ENCODE measurements at regions not wholly inside any gene's neighbourhood (a gene's known extent, or its start where the extent isn't known, plus 50 kb on each side); places are given as distances from the start of the nearest gene placed in this dataset.

DNA sequence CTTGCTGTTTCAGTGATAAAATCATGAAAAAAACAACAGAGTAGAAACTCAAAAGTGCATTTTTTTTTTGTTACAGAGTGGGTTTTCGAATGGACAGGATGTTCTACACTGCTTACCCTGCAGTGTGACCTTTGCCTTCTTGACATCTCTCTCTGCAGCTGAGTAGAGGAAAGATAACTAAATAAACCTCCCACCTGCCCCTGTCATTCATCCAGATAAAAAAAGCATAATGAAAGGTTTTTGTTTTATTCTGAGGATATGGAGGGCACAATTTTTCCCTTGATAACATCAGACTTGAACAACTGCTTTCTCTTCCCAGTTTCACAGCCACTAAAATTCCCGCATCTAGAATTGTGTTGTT is 193.6 kb upstream of the FOXQ1 start:
- DNase-seq (ENCODE audit: low spot score) = no peak

DNA sequence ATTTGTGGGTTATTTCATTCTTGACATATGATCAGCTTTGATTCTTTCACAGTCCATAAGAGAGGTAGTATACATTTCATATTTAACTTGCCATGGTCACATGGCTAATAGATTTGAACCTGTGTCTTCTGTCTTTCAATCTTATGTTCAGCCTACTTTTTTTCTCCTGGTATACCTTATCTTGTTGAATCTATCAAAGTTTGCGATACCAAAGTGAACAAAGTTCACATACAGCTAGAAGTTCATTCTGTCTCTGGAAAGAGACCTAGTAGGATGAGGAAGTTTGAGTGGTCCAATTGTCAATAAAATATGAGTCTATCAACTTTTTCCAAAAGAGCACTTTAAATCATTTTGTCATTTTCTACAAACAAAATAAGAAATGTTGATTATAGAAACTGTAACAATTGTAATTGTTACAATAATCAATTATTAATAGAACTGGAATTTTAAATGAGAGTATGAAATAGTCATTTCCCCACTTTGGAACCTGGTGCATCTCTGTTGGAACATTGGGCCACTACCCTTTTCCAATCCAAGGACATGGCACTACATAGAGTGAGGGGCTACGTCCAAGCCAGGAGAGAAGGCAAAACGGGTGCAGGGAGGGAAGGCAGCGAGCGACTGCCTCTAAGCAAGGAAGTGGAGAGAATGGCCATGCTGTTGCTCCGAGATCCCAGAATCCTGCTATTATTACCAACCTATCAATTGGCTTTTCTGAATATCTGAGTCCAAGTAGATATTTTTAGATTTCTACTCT is 194.2 kb upstream of the FOXQ1 start:
- no peak for DNase-seq (ENCODE audit: low spot score)

DNA sequence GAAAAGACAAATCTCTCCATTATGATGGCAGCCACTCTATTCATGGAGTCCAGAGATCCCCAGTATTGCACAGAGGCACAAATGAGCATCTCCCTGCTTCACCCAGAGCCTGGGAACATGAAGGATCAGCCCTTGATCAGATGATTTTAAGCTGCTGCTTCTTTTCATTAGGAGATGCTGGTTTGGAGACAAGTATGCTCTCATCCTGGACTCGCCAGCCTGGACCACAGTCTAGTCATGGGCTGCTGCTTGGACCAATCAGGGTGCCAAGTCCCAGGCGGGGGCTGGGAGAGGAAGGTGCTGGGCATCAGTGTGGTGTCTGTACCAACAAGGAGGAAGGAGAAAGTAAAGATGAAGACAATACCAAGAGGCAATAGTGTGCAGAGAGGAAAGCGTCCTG is 195.7 kb upstream of the FOXQ1 start:
- no peak for DNase-seq (ENCODE audit: low spot score)

DNA sequence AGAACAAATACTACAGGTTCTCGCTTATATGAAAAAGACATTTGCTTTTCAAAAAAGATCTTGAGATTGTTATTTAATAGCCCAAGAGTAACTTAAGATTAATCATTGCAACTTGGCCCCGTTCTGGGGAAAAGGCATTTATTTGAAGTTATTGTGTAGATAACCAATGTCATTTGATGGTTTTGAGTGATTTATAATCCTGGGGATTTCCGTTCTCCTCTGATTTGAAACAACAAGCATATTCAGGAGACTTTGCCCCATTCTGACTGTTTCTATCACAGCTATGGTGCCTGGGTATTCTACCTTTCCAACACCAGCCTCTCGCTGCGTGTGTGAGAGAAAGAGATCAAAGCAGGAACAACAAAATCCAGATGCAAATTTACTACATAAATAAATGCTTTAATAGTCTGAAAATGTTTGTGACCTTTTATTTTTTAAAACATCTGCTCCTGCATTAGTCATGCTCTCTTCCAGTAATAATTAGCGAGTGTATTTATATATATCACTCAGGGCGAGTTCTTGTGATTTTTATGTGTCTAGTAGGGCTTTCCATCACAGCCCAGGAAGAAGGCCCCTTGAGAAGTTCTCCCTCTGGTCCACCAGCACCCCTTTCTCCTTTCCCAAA is 197.9 kb upstream of the FOXQ1 start:
- no peak for DNase-seq (ENCODE audit: low spot score)

DNA sequence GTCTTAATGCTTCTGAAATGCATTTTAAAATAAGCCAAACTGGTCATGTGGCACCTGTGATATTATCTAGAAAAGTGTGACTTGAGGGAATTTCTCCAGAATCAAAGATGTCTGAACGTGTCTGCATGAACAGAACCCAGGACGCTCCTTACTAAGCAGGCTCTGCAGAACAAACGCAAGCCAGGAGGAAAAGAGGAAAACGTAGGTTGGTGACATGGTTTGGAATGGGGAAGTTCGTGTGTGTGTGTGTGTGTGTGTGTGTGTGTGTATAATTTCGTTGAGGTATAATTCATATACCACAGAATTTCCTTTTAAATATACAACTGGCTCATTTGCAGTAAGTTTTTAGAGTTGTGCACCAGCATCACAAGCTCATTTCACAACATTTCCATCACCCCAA is 200.5 kb upstream of the FOXQ1 start:
- no peak for DNase-seq (ENCODE audit: low spot score)

DNA sequence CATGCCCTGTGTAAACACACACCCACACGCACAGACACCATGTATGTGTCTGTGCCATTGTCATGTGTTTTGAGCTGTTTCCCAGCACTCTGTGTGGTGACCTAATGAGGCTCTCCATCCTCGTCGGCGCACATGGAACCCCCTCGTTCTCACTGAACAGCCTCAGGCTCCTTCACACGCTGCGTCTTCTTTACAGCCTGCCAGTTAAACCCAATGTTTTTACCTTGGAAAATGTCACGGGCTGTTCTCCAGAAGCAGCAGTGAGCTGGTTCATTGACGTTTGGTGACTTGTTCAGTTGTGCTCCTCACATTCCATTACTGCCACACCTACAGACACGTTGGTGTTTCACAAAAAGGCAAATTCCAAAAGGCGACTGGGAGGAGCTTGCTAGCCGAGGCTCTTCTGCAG is 201.0 kb upstream of the FOXQ1 start:
- no peak for DNase-seq (ENCODE audit: low spot score)

DNA sequence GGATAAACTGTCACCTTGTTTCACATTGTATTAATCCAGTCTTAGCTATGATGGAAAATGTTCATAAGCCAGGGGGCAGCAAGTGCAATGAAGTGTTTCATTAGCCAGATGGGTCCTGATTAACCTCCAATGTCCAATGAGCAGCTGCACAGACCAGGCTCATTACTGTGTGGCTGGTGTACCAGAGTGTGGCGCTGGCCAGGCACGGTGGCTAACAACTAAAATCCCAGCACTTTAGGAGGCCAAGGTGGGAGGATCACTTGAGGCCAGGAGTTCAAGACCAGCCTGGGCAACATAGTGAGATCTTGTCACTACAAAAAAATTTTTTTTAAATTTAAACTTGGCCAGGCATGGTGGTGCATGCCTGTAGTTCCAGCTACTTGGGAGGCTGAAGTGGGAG is 201.7 kb upstream of the FOXQ1 start:
- DNase-seq (ENCODE audit: low spot score) = no peak

DNA sequence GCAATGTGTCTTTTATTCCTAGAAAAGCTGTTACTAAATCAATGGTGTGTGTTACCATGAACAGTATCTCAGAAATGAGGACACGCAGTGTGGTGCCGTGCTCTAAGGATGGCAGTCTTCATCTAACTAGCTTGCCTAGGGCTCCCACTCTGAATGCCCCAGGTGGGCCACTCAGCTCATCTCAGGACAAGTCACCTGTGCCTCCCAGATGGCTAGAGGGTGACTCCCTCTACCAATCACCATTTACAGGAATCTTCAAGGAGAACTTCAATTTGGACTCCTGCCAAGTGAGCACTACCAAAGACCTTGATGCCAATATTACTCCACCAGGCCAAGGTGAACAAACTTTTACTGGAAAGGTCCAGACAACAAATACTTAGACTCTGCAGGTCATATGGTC is 202.8 kb upstream of the FOXQ1 start:
- no peak for DNase-seq (ENCODE audit: low spot score)

DNA sequence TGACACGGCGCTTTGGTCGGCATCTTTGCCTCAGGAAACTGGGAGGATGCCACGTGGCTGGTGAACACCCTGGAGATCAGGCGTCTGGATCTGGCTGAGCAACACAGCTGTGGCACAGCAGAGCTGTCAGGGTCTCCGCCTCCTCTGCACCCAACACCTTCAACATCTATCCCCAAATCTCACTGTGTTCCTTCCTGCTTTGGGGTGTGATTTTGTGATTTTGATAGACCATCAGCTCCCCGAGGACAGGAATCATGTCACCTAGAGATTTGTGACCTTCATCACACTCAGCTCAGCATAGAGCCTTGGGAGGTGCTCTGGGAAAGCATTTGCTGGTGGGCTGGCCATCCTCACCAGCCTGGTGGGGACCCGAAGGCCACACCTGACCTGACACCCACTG is 203.7 kb upstream of the FOXQ1 start:
- no peak for DNase-seq (ENCODE audit: low spot score)

DNA sequence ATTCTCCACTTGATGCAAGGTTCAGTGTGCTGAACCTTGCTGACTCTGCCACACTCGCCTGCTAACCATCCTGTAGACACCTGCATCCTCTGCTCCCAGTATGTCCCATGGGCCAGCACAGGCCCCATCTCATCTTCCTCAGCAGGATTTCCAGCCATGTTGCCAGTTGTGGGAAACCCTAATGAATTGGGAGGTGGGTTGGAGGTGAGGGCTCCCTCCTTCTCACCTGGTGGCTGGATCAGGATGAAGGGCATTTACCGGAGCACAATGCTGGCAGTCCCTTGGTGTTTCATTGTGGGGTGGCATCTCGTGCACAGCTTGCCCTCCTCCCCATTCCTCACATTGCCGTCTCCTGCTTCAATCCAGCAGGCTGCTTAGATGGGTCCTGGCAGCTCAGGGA is 204.3 kb upstream of the FOXQ1 start:
- no peak for DNase-seq (ENCODE audit: low spot score)

DNA sequence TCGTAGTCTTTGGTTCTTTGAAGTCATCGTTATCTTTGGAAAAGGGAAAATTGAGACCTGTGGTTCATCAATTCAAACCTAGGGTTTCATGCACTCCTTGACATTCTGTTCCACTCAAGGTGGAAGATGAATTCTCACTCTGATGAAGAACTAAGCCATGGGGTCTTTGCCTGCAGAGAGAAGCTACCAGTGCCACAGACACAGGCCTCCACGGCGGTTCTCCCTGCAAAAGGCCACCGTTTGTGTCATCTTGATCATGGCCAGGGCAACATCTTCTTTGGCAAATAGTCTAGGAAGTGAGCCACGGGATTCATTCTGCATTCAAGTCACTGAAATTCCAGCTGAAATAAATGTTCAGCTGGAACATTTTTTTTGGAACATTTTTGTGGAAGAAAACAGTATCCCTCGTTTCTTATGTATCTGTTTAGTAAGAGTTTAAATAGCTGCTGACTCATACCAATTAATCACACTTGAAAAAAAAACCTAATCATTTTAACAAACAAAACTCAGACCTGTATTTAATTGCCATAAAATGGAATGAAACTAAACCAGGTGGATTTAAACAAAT is 206.0 kb upstream of the FOXQ1 start:
- DNase-seq (ENCODE audit: low spot score) = no peak

DNA sequence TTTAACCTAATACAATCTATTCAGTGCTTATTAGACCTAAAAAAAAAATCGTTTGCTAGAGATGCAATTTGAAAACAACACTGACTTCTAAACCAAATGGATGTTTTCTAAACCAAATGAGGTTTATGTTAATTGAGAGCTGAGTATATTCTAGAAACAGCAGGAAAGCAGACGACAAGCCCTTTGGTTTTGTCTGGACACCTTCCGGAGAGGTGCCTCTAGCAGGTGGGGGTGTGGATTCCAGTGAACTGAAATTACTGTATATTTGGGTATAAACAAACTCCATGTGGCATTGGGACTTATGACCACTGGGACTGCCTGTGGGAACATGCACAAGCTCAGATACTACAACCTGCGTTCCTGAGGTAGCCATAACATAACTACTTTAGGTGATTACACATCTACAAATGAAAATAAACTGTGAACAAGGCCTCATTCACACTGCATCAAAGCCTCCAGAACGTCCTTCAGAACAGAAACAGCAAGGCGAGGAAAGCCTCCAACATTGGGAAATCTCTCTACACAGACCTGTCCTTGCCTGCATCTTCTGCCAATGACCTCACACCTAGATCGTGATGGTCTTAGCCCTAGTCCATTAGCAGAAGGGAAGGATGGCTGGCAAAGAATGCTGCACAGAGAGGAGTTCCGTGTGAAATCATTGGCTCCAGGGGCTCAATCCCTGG is 206.8 kb upstream of the FOXQ1 start:
- DNase-seq (ENCODE audit: low spot score) = no peak

DNA sequence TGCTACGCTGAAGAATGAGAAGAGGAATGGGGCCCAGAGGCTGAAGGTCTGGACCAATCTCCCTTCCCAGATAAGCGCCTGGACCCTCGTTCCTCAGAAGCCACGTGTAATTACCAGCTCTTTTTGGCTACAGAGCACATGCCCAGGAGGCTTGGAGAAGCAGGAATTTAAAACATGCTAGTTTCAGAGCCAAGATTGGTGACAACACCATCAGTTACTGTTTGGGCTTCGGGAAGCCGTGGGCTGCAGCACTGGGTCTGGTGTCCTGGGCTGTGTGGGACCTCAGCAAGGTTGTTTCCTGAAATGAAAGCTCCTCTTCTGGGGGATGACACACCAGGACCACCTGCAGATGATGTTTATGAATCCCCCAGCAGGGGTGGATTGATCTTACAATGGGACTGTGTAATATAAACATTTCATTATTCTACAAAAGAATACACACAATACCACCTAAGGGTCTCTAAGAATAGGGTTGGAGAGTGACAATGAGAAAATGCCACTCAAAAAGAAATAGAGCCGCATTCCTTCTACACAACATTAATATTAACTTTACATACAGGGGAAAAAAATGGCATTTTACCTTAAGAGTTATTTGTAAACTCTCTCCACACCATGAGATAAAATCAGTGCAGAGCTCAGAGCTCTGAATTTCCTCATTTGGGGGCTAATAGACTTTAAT is 207.8 kb upstream of the FOXQ1 start:
- DNase-seq (ENCODE audit: low spot score) = no peak

DNA sequence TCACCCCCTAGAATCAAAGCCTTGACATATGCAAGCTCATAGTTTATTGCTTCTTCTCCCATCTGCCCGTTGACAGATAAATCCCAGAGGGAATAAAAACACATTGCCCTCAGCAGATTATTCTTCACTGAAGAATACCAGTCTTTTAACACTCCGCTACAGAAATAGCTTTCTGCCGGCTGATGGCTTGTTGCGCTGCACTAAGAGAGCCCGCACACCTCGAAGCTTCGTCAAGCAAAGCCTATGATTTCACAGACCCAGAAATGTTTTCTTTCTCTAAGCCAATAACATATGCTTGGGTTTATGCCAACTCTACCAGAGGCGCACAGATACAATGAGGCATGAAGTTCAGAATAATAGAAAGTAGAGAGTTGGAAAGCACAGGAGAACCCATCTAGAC is 208.9 kb upstream of the FOXQ1 start:
- DNase-seq (ENCODE audit: low spot score) = no peak

DNA sequence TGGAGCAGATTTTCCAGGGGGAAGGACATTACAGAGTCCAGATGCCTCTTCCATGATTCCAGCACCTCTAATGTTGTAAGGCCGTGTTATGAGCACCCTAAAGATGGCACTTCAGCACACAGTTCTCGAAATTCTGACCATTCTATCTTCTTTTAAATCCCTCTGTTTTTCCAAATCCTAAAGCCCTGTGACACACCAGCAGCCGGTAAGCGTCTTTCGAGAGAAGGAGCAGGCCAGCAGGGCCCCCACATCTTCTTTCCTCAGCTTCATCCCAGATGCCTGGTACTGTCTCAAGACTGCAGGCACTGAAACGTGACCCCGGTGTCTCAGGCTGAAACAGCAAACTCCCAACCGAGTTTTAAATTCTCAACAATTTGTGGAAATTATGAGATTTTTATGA is 211.6 kb upstream of the FOXQ1 start:
- no peak for DNase-seq (ENCODE audit: low spot score)

DNA sequence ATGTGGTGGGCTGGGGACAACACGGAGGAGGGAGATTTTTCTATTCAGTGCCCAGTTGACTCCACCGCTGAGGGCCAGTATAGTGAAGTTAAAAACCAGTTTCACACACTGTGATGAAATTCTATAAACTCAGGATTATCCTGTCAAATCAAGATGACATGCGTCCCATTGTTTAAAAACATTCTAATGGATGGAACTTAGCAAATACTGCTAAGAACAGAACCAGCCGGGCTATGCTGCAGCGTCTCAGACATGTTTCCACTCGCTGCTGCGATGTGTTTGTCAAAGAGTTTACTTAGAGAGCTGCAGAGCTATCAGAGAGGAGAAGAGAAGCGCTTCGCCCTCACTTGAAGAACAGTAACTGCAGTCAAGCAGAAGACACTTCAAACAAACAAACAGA is 212.6 kb upstream of the FOXQ1 start:
- DNase-seq (ENCODE audit: low spot score) = no peak

DNA sequence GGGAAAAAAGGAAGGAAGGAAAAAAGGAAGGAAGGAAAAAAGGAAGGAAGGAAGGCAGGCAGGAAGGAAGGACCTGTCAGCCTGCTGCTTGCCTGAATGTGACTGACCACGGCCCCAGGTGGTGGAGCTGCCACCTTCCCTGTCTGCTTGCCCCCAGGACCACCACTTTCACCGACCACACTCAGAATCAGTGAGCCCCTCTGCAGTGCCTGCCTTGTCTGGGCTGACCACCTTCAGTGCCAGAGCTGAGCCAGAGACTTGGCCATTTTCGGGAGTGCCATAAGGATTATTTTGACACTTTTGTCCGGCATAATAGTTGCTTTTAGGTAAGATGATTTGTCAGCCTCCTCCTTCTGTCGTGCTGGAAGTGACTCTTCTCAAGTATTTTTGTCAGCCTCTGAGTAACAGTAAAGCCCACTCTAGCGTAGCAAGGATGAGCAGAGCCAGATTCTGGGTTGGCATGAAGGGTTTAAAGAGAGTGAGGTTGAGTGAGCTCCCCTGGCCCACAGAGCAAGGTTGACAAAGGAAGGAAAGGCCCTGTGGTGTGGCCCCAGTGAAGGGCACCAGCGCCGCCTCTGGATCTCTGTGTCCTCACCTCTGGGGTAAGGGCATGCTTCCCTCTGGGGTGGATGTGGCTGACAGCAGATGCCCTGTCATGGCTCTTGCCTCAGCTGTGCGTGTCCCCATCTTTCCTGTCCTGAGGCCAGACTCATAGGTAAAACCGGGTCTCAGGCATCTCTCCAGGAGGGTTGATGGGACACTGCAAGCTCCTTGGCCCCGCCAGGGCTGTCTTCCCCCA is 214.7 kb upstream of the FOXQ1 start:
- no peak for DNase-seq (ENCODE audit: low spot score)

DNA sequence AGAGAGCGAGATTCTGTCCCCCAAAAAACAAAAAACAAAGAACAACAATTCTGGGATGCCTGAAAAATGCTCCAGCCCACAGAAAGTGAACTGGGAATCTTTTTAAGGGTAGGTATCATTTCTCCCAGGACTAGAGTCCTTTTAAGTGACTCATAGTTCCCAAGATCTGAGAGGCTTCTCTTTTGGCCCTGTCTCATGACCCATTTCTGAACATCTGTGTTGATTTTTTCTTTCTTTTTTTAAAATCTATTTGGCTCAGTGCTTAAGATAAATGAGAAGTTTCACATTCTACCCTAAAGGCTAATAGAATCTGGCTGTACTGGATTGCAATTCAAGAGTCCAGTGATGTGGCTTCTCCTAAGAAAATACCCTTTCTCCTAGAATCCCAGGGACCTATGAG is 217.6 kb upstream of the FOXQ1 start:
- no peak for DNase-seq (ENCODE audit: low spot score)

DNA sequence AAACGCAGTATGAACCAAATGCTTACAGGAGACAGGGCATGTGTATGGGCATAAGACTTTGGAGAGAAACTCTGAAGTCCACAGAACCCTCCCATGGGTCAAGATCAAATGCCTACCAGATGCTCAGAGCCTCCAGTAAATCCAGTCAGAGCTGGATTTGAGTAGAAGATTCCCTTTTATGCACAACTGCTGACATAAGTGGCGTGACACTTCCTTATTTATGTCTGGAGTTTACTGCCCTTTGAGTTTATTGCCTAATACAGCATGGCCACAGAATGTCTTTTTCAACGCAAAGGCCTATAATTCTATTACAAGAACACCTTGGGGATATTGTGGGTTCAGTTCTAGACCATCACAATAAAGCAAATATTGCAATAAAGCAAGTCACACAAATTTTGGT is 220.0 kb upstream of the FOXQ1 start:
- DNase-seq (ENCODE audit: low spot score) = no peak

DNA sequence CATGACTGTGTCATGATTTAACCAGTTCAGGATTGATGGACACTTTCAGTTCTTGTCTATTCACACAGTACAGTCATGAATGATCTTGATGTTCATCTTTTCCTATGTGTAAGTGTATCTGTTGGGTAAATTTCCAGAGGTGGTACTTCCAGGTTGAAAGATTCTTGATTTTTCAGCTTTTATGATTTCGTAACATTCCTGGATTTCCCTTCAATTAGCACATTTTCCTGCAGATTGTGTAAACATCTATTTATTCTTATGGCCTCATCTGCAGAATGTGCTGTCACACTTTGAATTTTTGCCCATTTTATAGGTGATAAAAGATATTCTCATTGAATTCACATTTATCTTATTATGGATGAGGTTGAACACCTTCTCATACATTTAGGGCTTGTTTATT is 222.0 kb upstream of the FOXQ1 start:
- no peak for DNase-seq (ENCODE audit: low spot score)

DNA sequence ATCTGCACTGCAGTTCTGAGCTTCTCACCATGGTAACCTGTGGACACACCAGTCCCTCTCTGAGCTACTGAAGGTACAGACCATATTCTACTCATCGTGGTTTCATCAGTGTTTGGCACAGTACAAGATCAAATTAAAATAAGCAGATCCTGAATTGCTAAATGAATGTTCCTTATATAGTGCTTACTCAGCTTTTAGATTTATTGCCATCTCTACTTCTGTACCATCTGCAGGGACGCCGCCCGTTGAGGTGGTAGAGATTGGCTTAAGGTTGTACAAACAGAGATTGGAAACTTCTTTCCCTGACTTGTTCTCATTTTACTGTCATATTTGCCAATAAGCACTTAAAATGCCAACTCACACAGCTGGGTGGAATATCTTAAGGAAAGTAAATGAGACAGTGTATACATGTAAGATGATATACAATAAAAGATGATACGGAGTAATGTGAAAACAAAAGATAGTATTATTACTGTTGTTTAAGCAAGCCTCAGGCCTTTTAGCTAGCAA is 223.4 kb upstream of the FOXQ1 start:
- no peak for DNase-seq (ENCODE audit: low spot score)
